ENCODE measurements at regions not wholly inside any gene's neighbourhood (a gene's known extent, or its start where the extent isn't known, plus 50 kb on each side); places are given as distances from the start of the nearest gene placed in this dataset.

DNA sequence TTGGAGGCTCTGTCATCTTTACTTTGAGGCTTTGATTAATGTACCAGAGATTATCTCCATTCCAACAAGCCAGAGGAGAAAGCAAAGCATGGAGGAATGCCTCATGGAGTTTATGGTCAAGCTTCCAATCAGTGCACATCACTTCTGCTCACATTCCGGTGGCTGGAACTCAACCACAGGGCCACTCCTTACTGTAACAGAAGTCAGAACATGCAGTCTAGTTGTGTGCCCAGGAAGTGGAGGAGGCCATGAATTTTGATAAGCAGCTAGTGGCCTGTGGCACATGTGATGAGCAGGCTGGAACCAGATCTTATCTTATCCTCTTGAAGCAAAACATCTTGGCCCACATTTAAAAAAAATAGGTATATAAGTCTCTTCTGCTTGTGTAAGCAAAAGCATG lies 258.9 kb upstream of the ARHGAP20 start:
- ChIA-PET CTCF (no interaction called here), POLR2A (interaction anchor here (1.7 kb wide), 1 partner anchor 8 kb away, joined by 5 read pairs; no protein-coding TSS in a partner anchor)
- H3K9me3 ChIP-seq (ENCODE audit: control insufficient read depth, insufficient read depth, low read length) = no peaks in the 10 kb centered on the region
- TF ChIP-seq, protein P1, sequence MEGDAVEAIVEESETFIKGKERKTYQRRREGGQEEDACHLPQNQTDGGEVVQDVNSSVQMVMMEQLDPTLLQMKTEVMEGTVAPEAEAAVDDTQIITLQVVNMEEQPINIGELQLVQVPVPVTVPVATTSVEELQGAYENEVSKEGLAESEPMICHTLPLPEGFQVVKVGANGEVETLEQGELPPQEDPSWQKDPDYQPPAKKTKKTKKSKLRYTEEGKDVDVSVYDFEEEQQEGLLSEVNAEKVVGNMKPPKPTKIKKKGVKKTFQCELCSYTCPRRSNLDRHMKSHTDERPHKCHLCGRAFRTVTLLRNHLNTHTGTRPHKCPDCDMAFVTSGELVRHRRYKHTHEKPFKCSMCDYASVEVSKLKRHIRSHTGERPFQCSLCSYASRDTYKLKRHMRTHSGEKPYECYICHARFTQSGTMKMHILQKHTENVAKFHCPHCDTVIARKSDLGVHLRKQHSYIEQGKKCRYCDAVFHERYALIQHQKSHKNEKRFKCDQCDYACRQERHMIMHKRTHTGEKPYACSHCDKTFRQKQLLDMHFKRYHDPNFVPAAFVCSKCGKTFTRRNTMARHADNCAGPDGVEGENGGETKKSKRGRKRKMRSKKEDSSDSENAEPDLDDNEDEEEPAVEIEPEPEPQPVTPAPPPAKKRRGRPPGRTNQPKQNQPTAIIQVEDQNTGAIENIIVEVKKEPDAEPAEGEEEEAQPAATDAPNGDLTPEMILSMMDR (IDR thresholded peaks at IDR 0.05; ENCODE audit: low read depth, low read length) = no peak
- H3K27ac ChIP-seq (ENCODE audit: low read depth, low read length) = no peak overlapping the region
- no peak for DNase-seq (ENCODE audit: low read depth, low spot score)
- H3K4me3 ChIP-seq (ENCODE audit: low read depth, low read length) = no peak overlapping the region
- no peaks in the 10 kb centered on the region for H3K27me3 ChIP-seq (ENCODE audit: control insufficient read depth, insufficient read depth, low read length)

- POLR2A ChIA-PET = no interaction called here
These were observed 256.3 kb upstream of the ARHGAP20 start for GRCh38 chr11:110968348-110969062.

DNA sequence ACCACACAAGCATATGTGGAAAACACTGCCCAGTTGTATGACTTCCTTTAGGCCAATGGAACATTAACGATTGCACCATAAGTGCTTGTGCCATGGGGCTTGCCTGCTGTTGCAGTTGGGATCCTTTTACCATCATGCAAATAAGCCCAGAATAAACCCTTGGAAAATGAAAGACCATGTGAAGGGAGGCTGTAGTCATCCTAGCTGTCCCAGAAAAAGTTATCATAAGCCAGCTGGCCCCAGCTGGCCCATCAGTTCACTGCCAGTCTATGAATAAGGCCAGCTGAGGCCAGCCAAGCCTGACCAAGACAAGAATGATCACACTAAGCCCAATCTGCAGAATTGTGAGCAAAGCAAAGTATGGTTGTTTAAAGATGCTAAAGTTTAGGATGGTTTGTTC lies 253.9 kb upstream of the ARHGAP20 start:
- Histone ChIP-seq H3K4me3 (ENCODE audit: low read depth, low read length) (no peak overlapping the region), H3K27me3 (ENCODE audit: control insufficient read depth, insufficient read depth, low read length) (no peaks in the 10 kb centered on the region), H3K9me3 (ENCODE audit: control insufficient read depth, insufficient read depth, low read length) (no peaks in the 10 kb centered on the region), H3K27ac (ENCODE audit: low read depth, low read length) (no peak overlapping the region)
- CTCF ChIA-PET = no interaction called here
- TF ChIP-seq, protein P1 (IDR thresholded peaks at IDR 0.05; ENCODE audit: low read depth, low read length) = no peak
- POLR2A ChIA-PET = no interaction called here
- no peak for DNase-seq (ENCODE audit: low read depth, low spot score)

More at GRCh38 chr11:110968348-110969062, 256.3 kb upstream of the ARHGAP20 start:
- TF ChIP-seq, protein P1 (IDR thresholded peaks at IDR 0.05; ENCODE audit: low read depth, low read length) = no peak
- Histone ChIP-seq H3K4me3 (ENCODE audit: low read depth, low read length) (no peak overlapping the region), H3K27me3 (ENCODE audit: control insufficient read depth, insufficient read depth, low read length) (no peaks in the 10 kb centered on the region), H3K9me3 (ENCODE audit: control insufficient read depth, insufficient read depth, low read length) (no peaks in the 10 kb centered on the region), H3K27ac (ENCODE audit: low read depth, low read length) (no peak overlapping the region)
- no peak for DNase-seq (ENCODE audit: low read depth, low spot score)
- CTCF ChIA-PET = no interaction called here

DNA sequence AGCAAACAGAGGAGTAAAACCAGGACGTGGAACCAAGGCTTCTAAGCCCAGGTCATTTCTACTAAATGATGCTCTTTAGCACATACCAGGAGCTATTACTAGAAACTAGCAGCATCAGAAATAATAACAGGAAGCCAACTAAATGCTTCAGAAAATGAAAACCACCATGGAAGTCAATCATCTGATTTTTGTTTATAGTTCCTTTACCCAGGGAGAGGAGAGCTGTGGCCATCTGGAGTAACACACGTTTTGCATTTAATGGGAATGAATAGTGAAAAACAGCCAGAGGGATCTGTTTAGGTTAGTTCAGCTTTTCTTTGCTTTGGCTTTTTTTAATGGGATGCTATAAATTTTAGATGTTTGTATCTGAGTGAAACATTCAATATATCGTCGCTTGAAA lies 250.7 kb upstream of the ARHGAP20 start:
- CTCF ChIA-PET = interaction anchor here (0.8 kb wide), 1 partner anchor 12 kb away, joined by 3 read pairs; no protein-coding TSS in a partner anchor

DNA sequence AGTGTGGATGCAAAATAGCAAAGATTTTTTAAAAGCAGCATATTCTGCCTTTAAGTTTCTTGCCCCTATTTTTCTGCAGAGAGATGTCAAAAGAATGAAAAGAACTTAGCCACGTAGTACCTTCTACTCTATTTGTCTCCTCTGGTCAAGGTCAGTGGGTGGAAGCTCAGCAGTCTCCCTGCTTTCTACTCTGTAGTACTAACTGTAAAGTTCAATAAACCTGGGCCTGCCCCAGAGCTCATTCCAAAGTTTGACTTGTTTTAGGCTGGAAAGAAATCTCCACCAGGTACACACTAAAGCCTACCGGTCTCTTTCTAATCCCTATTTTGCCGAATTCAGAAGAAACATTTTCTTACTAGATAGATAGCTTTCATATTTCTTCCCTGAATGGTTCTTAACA lies 247.9 kb upstream of the ARHGAP20 start:
- H3K27me3 ChIP-seq (ENCODE audit: control insufficient read depth, insufficient read depth, low read length) = no peaks in the 10 kb centered on the region
- no peak for DNase-seq (ENCODE audit: low read depth, low spot score)
- TF ChIP-seq, protein P1 (IDR thresholded peaks at IDR 0.05; ENCODE audit: low read depth, low read length) = no peak
- H3K4me3 ChIP-seq (ENCODE audit: low read depth, low read length) = no peak overlapping the region
- no peak overlapping the region for H3K27ac ChIP-seq (ENCODE audit: low read depth, low read length)
- no peaks in the 10 kb centered on the region for H3K9me3 ChIP-seq (ENCODE audit: control insufficient read depth, insufficient read depth, low read length)
- ChIA-PET CTCF (no interaction called here), POLR2A (no interaction called here)

More for the DNA sequence above, 250.7 kb upstream of the ARHGAP20 start:
- Histone ChIP-seq H3K4me3 (ENCODE audit: low read depth, low read length) (no peak overlapping the region), H3K9me3 (ENCODE audit: control insufficient read depth, insufficient read depth, low read length) (no peaks in the 10 kb centered on the region), H3K27me3 (ENCODE audit: control insufficient read depth, insufficient read depth, low read length) (no peaks in the 10 kb centered on the region), H3K27ac (ENCODE audit: low read depth, low read length) (peak overlapping the region; percentile 43)
- peak; percentile 41 for DNase-seq (ENCODE audit: low read depth, low spot score)
- TF ChIP-seq, protein P1 (IDR thresholded peaks at IDR 0.05; ENCODE audit: low read depth, low read length) = no peak
- POLR2A ChIA-PET = interaction anchor here (0.7 to 1.2 kb wide), 3 partner anchors 9 to 27 kb away, joined by 3 to 5 read pairs (median 3); no protein-coding TSS in a partner anchor
